GM12878 (cell line): ENCODE measurements at regions not wholly inside any gene's neighbourhood (a gene's known extent, or its start where the extent isn't known, plus 50 kb on each side); places are given as distances from the start of the nearest gene placed in this dataset.

Experiments
- ATAC-seq: fragments of 200-7000 bp; cut with Tn5 transposase; 3 replicates; pipeline ENCODE4 v1.9.1; 2020; ENCODE audit warnings: mild to moderate bottlenecking, moderate library complexity
- BruUV-seq: library from RNA; stranded (reverse); fragments of 400-500 nt; replicated peaks from 2 replicates; lab custom pipeline; 2021; lab: Mats Ljungman, UMichigan
- CTCF ChIA-PET: fragments of 300-600 bp; sonication (Branson Sonifier 250); formaldehyde crosslinking; extraction: SDS; loops from one replicate; lab custom pipeline; 2021; ENCODE audit warnings: inconsistent platforms; lab: Yijun Ruan, JAX
- POLR2A ChIA-PET: fragments of 350-600 bp; formaldehyde crosslinking; extraction: SDS; loops from one replicate; lab custom pipeline; 2021; ENCODE audit warnings: inconsistent platforms; lab: Charles Lee
- RAD21 ChIA-PET: fragments of 300-600 bp; sonication (Branson Sonifier 250); formaldehyde crosslinking; loops from one replicate; lab custom pipeline; 2023; ENCODE audit warnings: antibody characterized with exemption; ENCODE audit not compliant: unreplicated experiment; lab: Charles Lee
- SMC1A ChIA-PET: fragments of 300-600 bp; sonication (Branson Sonifier 250); formaldehyde crosslinking; loops from one replicate; lab custom pipeline; 2023; ENCODE audit not compliant: unreplicated experiment, uncharacterized antibody; lab: Charles Lee
- DNase-seq: peaks from one replicate; pipeline ENCODE4 v3.0.0-alpha.2; 2011; ENCODE audit warnings: low read depth, low spot score
- FAIRE-seq: peaks from 3 replicates; lab custom pipeline; 2011; peaks lifted over from hg19 to GRCh38; lab: Jason Lieb, UNC
- H2AFZ ChIP-seq: 2 replicates; pipeline ENCODE4 v1.6.0; 2011; ENCODE audit warnings: low read depth, low read length, control low read depth; ENCODE audit not compliant: control insufficient read depth
- H3K27ac ChIP-seq: 2 replicates; pipeline ENCODE4 v1.5.1; 2011; ENCODE audit warnings: control low read depth; ENCODE audit not compliant: control insufficient read depth, insufficient read depth
- H3K27me3 ChIP-seq, 2 experiments: replicated peaks in 1 of 2; 2 replicates each; pipeline versions ENCODE4 v1.6.0 to v1.6.1; 2011; ENCODE audit warnings: low read length in 1 of 2; ENCODE audit not compliant: control insufficient read depth in 2 of 2, insufficient read depth in 2 of 2
- H3K36me3 ChIP-seq, 2 experiments: 2 replicates each; pipeline ENCODE4 v1.5.1; 2011; ENCODE audit warnings: low read length in 1 of 2; ENCODE audit not compliant: control insufficient read depth in 2 of 2, insufficient read depth in 2 of 2
- H3K4me1 ChIP-seq: 2 replicates; pipeline ENCODE4 v1.6.1; 2011; ENCODE audit warnings: mild to moderate bottlenecking, low read length, moderate library complexity, mixed read lengths; ENCODE audit not compliant: control insufficient read depth, insufficient read depth
- H3K4me2 ChIP-seq: 2 replicates; pipeline ENCODE4 v1.6.0; 2011; ENCODE audit warnings: control low read depth; ENCODE audit not compliant: control insufficient read depth, insufficient read depth
- H3K4me3 ChIP-seq: fragments of 200-600 bp; sonication (generic); 2 replicates; pipeline ENCODE4 v1.5.1; 2016
- H3K79me2 ChIP-seq: 2 replicates; pipeline ENCODE4 v1.6.0; 2011; ENCODE audit warnings: low read length; ENCODE audit not compliant: control insufficient read depth, insufficient read depth
- H3K9ac ChIP-seq: 2 replicates; pipeline ENCODE4 v1.8.0; 2011; ENCODE audit warnings: low read length, control low read depth, mixed read lengths; ENCODE audit not compliant: control insufficient read depth, insufficient read depth
- H3K9me3 ChIP-seq: replicated peaks from 3 replicates; pipeline ENCODE4 v1.5.1; 2011; ENCODE audit warnings: mild to moderate bottlenecking, low read length; ENCODE audit not compliant: control insufficient read depth, insufficient read depth
- H4K20me1 ChIP-seq: 2 replicates; pipeline ENCODE4 v1.6.0; 2011; ENCODE audit not compliant: control insufficient read depth, insufficient read depth
- BHLHE40 ChIP-seq, 2 experiments: fragments of 450-650 bp in 1 of 2; IDR thresholded peaks; 2 replicates each; pipeline ENCODE4 v1.6.1; 2011 to 2017; ENCODE audit warnings: low read depth in 2 of 2, borderline replicate concordance in 1 of 2, improper control_type of control experiment in 1 of 2, low read length in 1 of 2, mild to moderate bottlenecking in 1 of 2
- BRCA1 ChIP-seq: IDR thresholded peaks from 2 replicates; pipeline ENCODE4 v1.6.1; 2011; ENCODE audit warnings: low read depth, low read length, improper control_type of control experiment
- CEBPB ChIP-seq, 2 experiments: fragments of 150-350 bp in 1 of 2; IDR thresholded peaks; 2 replicates each; pipeline ENCODE4 v1.6.1; 2012 to 2014; ENCODE audit warnings: low read depth in 2 of 2, low read length in 2 of 2, borderline replicate concordance in 1 of 2, inconsistent platforms in 1 of 2
- FOXK2 ChIP-seq: fragments of 450-650 bp; IDR thresholded peaks from 2 replicates; pipeline ENCODE4 v1.6.1; 2017; ENCODE audit warnings: mild to moderate bottlenecking, moderate library complexity
- HDGF ChIP-seq: fragments of 450-650 bp; IDR thresholded peaks from 2 replicates; pipeline ENCODE4 v1.6.1; 2016; ENCODE audit warnings: antibody characterized with exemption
- JUND ChIP-seq: IDR thresholded peaks from 2 replicates; pipeline ENCODE4 v1.6.1; 2012; ENCODE audit warnings: low read depth, mild to moderate bottlenecking, low read length, improper control_type of control experiment, moderate library complexity
- MTA3 ChIP-seq: IDR thresholded peaks from 2 replicates; pipeline ENCODE4 v1.6.1; 2012; ENCODE audit warnings: low read length, inconsistent platforms, borderline replicate concordance
- NFYA ChIP-seq: IDR thresholded peaks from 2 replicates; pipeline ENCODE4 v1.6.1; 2011; ENCODE audit warnings: low read depth, mild to moderate bottlenecking, low read length, improper control_type of control experiment, borderline replicate concordance
- PAX5 ChIP-seq: IDR thresholded peaks from 2 replicates; pipeline ENCODE4 v1.6.1; 2011; ENCODE audit warnings: low read depth, low read length, borderline replicate concordance
- POLR2A ChIP-seq: IDR thresholded peaks from 2 replicates; pipeline ENCODE4 v1.6.1; 2011; ENCODE audit warnings: low read depth, mild to moderate bottlenecking, low read length
- RFX5 ChIP-seq: IDR thresholded peaks from 2 replicates; pipeline ENCODE4 v1.6.1; 2011; ENCODE audit warnings: low read depth, low read length, improper control_type of control experiment
- SIX5 ChIP-seq: IDR thresholded peaks from 2 replicates; pipeline ENCODE4 v1.6.1; 2011; ENCODE audit warnings: mild to moderate bottlenecking, low read depth, low read length, moderate library complexity; ENCODE audit not compliant: severe bottlenecking
- WGBS: methylation state at CpG from one replicate; pipeline ENCODE4 v1.1.6; 2016; ENCODE audit warnings: low lambda C conversion rate; ENCODE audit not compliant: insufficient replicate concordance, insufficient coverage; ENCODE audit errors: missing lambda C conversion rate; 5-methylcytosine and 5-hydroxymethylcytosine counted together
- in situ Hi-C: fragments of 300-500 bp; cut with MboI; formaldehyde crosslinking; loops from 9 replicates; pipeline ENCODE4 v1.14.3; 2018; ENCODE audit warnings: mixed read lengths
- intact Hi-C: fragments of 100-400 bp; cut with micrococcal nuclease; formaldehyde crosslinking; loops from one replicate; pipeline ENCODE4 v1.14.2; 2022; ENCODE audit not compliant: unreplicated experiment
- TF ChIP-seq, protein P1 (sequence below): IDR thresholded peaks from 2 replicates; pipeline ENCODE4 v1.6.1; 2012; ENCODE audit warnings: low read depth, low read length, improper control_type of control experiment
- TF ChIP-seq, protein P2 (sequence below): fragments of 450-650 bp; IDR thresholded peaks from 2 replicates; pipeline ENCODE4 v1.6.1; 2018; ENCODE audit warnings: mild to moderate bottlenecking, low read depth, moderate library complexity; ENCODE audit not compliant: partially characterized antibody
- TF ChIP-seq, protein P3 (sequence below): IDR thresholded peaks from 2 replicates; pipeline ENCODE4 v1.6.1; 2012; ENCODE audit warnings: low read depth, low read length, improper control_type of control experiment
- TF ChIP-seq, protein P4 (sequence below): fragments of 450-650 bp; IDR thresholded peaks from 2 replicates; pipeline ENCODE4 v1.6.1; 2017; ENCODE audit warnings: borderline replicate concordance
- TF ChIP-seq, protein P5 (sequence below): IDR thresholded peaks from 2 replicates; pipeline ENCODE4 v1.6.1; 2011; ENCODE audit warnings: mild to moderate bottlenecking, low read depth, low read length, moderate library complexity; ENCODE audit not compliant: insufficient replicate concordance

DNA sequence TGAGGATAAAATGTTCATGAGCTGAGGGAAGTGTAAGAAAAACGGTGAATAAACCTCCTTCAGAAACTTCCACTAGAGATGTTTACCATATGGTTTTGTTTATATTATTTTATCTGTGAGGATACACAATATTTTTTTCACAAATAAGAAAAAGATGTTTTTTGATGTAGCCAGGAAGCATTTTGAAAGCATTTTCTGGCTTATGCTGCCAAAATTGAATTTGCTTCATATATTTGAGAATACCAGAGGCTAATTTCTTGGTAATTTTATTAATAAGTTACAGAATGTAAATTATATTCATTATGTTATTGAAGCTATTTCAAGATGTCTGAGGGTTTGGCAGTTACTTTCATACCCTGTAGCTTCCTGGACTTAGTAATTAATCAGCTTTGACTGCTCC is 686.6 kb downstream of the LUZP2 start:
- H3K9ac ChIP-seq, result no peak overlapping the region
- H3K4me2 ChIP-seq, result no peak overlapping the region
- intact Hi-C loops (no loop called here), in situ Hi-C loops (no loop called here)
- H3K27ac ChIP-seq, result no peak overlapping the region
- no peaks in the 10 kb centered on the region for H3K4me1 ChIP-seq
- H3K36me3 ChIP-seq, result no peaks in the 10 kb centered on the region
- BruUV-seq, result no TSS peak
- ATAC-seq, result no peak
- H2AFZ ChIP-seq, result no peak overlapping the region
- no peak overlapping the region for H3K4me3 ChIP-seq
- TF ChIP-seq FOXK2 (no peak), SIX5 (no peak), HDGF (no peak), JUND (no peak), BHLHE40 (IDR thresholded peaks at IDR 0.05; ENCODE audit: borderline replicate concordance in 1 of 2, low read depth in 2 of 2, low read length in 1 of 2) (no peak), PAX5 (no peak), POLR2A (no peak), RFX5 (no peak), CEBPB (IDR thresholded peaks at IDR 0.05; ENCODE audit: borderline replicate concordance in 1 of 2, low read depth in 2 of 2, low read length in 2 of 2) (no peak), BRCA1 (no peak), NFYA (no peak), MTA3 (no peak)
- TF ChIP-seq, protein P1, sequence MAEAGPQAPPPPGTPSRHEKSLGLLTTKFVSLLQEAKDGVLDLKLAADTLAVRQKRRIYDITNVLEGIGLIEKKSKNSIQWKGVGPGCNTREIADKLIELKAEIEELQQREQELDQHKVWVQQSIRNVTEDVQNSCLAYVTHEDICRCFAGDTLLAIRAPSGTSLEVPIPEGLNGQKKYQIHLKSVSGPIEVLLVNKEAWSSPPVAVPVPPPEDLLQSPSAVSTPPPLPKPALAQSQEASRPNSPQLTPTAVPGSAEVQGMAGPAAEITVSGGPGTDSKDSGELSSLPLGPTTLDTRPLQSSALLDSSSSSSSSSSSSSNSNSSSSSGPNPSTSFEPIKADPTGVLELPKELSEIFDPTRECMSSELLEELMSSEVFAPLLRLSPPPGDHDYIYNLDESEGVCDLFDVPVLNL, result no peak
- TF ChIP-seq, protein P2, sequence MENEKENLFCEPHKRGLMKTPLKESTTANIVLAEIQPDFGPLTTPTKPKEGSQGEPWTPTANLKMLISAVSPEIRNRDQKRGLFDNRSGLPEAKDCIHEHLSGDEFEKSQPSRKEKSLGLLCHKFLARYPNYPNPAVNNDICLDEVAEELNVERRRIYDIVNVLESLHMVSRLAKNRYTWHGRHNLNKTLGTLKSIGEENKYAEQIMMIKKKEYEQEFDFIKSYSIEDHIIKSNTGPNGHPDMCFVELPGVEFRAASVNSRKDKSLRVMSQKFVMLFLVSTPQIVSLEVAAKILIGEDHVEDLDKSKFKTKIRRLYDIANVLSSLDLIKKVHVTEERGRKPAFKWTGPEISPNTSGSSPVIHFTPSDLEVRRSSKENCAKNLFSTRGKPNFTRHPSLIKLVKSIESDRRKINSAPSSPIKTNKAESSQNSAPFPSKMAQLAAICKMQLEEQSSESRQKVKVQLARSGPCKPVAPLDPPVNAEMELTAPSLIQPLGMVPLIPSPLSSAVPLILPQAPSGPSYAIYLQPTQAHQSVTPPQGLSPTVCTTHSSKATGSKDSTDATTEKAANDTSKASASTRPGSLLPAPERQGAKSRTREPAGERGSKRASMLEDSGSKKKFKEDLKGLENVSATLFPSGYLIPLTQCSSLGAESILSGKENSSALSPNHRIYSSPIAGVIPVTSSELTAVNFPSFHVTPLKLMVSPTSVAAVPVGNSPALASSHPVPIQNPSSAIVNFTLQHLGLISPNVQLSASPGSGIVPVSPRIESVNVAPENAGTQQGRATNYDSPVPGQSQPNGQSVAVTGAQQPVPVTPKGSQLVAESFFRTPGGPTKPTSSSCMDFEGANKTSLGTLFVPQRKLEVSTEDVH, result no peak
- TF ChIP-seq, protein P3, sequence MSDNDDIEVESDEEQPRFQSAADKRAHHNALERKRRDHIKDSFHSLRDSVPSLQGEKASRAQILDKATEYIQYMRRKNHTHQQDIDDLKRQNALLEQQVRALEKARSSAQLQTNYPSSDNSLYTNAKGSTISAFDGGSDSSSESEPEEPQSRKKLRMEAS, result no peak
- TF ChIP-seq, protein P4, sequence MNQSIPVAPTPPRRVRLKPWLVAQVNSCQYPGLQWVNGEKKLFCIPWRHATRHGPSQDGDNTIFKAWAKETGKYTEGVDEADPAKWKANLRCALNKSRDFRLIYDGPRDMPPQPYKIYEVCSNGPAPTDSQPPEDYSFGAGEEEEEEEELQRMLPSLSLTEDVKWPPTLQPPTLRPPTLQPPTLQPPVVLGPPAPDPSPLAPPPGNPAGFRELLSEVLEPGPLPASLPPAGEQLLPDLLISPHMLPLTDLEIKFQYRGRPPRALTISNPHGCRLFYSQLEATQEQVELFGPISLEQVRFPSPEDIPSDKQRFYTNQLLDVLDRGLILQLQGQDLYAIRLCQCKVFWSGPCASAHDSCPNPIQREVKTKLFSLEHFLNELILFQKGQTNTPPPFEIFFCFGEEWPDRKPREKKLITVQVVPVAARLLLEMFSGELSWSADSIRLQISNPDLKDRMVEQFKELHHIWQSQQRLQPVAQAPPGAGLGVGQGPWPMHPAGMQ, result no peak
- TF ChIP-seq, protein P5, sequence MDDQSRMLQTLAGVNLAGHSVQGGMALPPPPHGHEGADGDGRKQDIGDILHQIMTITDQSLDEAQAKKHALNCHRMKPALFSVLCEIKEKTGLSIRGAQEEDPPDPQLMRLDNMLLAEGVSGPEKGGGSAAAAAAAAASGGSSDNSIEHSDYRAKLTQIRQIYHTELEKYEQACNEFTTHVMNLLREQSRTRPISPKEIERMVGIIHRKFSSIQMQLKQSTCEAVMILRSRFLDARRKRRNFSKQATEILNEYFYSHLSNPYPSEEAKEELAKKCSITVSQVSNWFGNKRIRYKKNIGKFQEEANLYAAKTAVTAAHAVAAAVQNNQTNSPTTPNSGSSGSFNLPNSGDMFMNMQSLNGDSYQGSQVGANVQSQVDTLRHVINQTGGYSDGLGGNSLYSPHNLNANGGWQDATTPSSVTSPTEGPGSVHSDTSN, result no peak
- ChIA-PET RAD21 (no interaction called here), POLR2A (no interaction called here), SMC1A (no interaction called here), CTCF (no interaction called here)
- FAIRE-seq, result no peak
- no peaks in the 10 kb centered on the region for H4K20me1 ChIP-seq
- 0% methylated on average over 1 of the region's 1 CpG for WGBS
- no peaks in the 10 kb centered on the region for H3K9me3 ChIP-seq
- no peak for DNase-seq
- no peaks in the 10 kb centered on the region for H3K27me3 ChIP-seq
- H3K79me2 ChIP-seq, result no peaks in the 10 kb centered on the region
